Thyroid gland (tissue), 4 donors: ENCODE measurements at regions not wholly inside any gene's neighbourhood (a gene's known extent, or its start where the extent isn't known, plus 50 kb on each side); places are given as distances from the start of the nearest gene placed in this dataset.

Experiments
- DNase-seq, 2 donors: peaks; one replicate each; pipeline ENCODE4 v3.0.0-alpha.2; 2019
- H3K27ac ChIP-seq, 3 donors: fragments of 200-600 bp; sonication (generic); 1 replicate in 2 of 3; 2 replicates in 1 of 3; pipeline ENCODE4 v1.5.1; 2016 to 2019; ENCODE audit warnings: mild to moderate bottlenecking in 1 of 3, moderate library complexity in 1 of 3
- H3K27me3 ChIP-seq: fragments of 200-600 bp; sonication (generic); one replicate; pipeline ENCODE4 v1.5.1; 2019
- H3K36me3 ChIP-seq, 2 donors: fragments of 200-600 bp; sonication (generic); one replicate each; pipeline ENCODE4 v1.5.1; 2016 to 2019
- H3K4me1 ChIP-seq, 2 donors: fragments of 200-600 bp; sonication (generic); one replicate each; pipeline ENCODE4 v1.5.1; 2017 to 2019
- H3K4me3 ChIP-seq, 3 donors: fragments of 200-600 bp; sonication (generic); replicated peaks in 1 of 3; 1 replicate in 2 of 3; 2 replicates in 1 of 3; pipeline ENCODE4 v1.5.1; 2016; ENCODE audit warnings: mild to moderate bottlenecking in 1 of 3
- H3K9me3 ChIP-seq: fragments of 200-600 bp; sonication (generic); one replicate; pipeline ENCODE4 v1.5.1; 2017
- CTCF ChIP-seq, 6 experiments: fragments of 200-600 bp in 3 of 6; fragments of 450-650 bp in 3 of 6; sonication (generic) in 3 of 6; IDR thresholded peaks; one replicate each; pipeline ENCODE4 v1.5.1; 2016 to 2019; ENCODE audit warnings: antibody characterized with exemption in 6 of 6, mild to moderate bottlenecking in 2 of 6, inconsistent platforms in 1 of 6, moderate library complexity in 1 of 6
- POLR2A ChIP-seq, 2 donors: fragments of 450-650 bp; IDR thresholded peaks; one replicate each; pipeline ENCODE4 v1.6.1; 2017; ENCODE audit warnings: antibody characterized with exemption in 2 of 2, mild to moderate bottlenecking in 2 of 2, moderate library complexity in 1 of 2
- WGBS, 2 donors: methylation state at CpG; one replicate each; pipeline ENCODE4 v1.1.5; 2017; 5-methylcytosine and 5-hydroxymethylcytosine counted together
- intact Hi-C: fragments of 100-400 bp; cut with DNase I; formaldehyde crosslinking; loops from one replicate; pipeline ENCODE4 v1.15.1; 2023

DNA sequence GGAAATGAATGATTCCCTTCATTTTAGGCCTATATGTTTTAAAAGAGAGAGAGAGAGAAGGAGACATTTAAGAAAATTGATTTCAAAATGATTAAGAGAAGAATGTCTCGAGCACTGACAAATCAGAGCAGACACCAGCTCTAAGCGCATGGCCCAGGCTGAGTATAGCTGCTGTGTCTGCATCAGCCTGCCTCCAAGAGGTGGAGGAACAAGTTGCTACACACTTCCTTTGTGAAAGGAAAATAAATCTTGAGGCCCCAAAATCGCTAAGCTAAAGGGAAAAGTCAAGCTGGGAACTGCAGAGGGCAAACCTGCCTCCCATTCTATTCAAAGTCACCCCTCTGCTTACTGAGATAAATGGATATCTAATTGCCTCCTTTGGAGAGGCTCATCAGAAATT is 728.7 kb upstream of the TMEM132C start:
- TF ChIP-seq CTCF (IDR thresholded peaks at IDR 0.05) (no peak), POLR2A (IDR thresholded peaks at IDR 0.05) (no peak)
- Histone ChIP-seq H3K27ac (no peak overlapping the region), H3K9me3 (no peaks in the 10 kb centered on the region), H3K4me1 (no peaks in the 10 kb centered on the region), H3K27me3 (no peaks in the 10 kb centered on the region), H3K36me3 (no peaks in the 10 kb centered on the region), H3K4me3 (no peak overlapping the region)
- WGBS, 2 donors: 55 to 62% methylated on average over 3 of the region's 3 CpGs
- no peak for DNase-seq
- intact Hi-C loops: no loop called here

GRCh38 chr12:127539226-127539858 is 727.6 kb upstream of the TMEM132C start:
- Histone ChIP-seq H3K27me3 (no peaks in the 10 kb centered on the region), H3K27ac (no peak overlapping the region), H3K36me3 (no peaks in the 10 kb centered on the region), H3K4me3 (no peak overlapping the region), H3K4me1 (no peaks in the 10 kb centered on the region), H3K9me3 (no peaks in the 10 kb centered on the region)
- intact Hi-C loops: no loop called here
- no peak for DNase-seq
- 70 to 74% methylated on average over 12 of the region's 12 CpGs for WGBS, 2 donors
- TF ChIP-seq POLR2A (IDR thresholded peaks at IDR 0.05) (no peak), CTCF (IDR thresholded peaks at IDR 0.05) (no peak)

GRCh38 chr12:127542391-127542790 is 724.6 kb upstream of the TMEM132C start:
- TF ChIP-seq CTCF (IDR thresholded peaks at IDR 0.05): no peak
- no peak for TF ChIP-seq POLR2A (IDR thresholded peaks at IDR 0.05)
- Histone ChIP-seq H3K36me3 (no peaks in the 10 kb centered on the region), H3K9me3 (no peaks in the 10 kb centered on the region), H3K4me1 (no peaks in the 10 kb centered on the region), H3K27ac (no peak overlapping the region), H3K4me3 (no peak overlapping the region), H3K27me3 (no peaks in the 10 kb centered on the region)
- intact Hi-C loops: no loop called here
- no peak for DNase-seq
- 36 to 55% methylated on average over 5 to 6 of the region's 6 CpGs for WGBS, 2 donors

- H3K27ac ChIP-seq: no peak overlapping the region
These were observed 724.0 kb upstream of the TMEM132C start for GRCh38 chr12:127542931-127543330.

More at GRCh38 chr12:127542931-127543330, 724.0 kb upstream of the TMEM132C start:
- Histone ChIP-seq H3K4me3 (no peak overlapping the region), H3K4me1 (no peaks in the 10 kb centered on the region), H3K36me3 (no peaks in the 10 kb centered on the region), H3K27me3 (no peaks in the 10 kb centered on the region), H3K9me3 (no peaks in the 10 kb centered on the region)
- intact Hi-C loops: no loop called here
- TF ChIP-seq CTCF (IDR thresholded peaks at IDR 0.05) (no peak), POLR2A (IDR thresholded peaks at IDR 0.05) (no peak)
- WGBS, 2 donors: 81 to 88% methylated on average over 3 of the region's 3 CpGs
- DNase-seq: no peak
